T follicular helper cell (primary cell): ENCODE measurements at regions not wholly inside any gene's neighbourhood (a gene's known extent, or its start where the extent isn't known, plus 50 kb on each side); places are given as distances from the start of the nearest gene placed in this dataset.
A peak's percentile ranks its signal among the peaks of the same experiment; 100 is the strongest.

Experiments used
- DNase-seq: peaks from one replicate; pipeline ENCODE4 v3.0.0-alpha.2; 2020; ENCODE audit warnings: low read depth

DNA sequence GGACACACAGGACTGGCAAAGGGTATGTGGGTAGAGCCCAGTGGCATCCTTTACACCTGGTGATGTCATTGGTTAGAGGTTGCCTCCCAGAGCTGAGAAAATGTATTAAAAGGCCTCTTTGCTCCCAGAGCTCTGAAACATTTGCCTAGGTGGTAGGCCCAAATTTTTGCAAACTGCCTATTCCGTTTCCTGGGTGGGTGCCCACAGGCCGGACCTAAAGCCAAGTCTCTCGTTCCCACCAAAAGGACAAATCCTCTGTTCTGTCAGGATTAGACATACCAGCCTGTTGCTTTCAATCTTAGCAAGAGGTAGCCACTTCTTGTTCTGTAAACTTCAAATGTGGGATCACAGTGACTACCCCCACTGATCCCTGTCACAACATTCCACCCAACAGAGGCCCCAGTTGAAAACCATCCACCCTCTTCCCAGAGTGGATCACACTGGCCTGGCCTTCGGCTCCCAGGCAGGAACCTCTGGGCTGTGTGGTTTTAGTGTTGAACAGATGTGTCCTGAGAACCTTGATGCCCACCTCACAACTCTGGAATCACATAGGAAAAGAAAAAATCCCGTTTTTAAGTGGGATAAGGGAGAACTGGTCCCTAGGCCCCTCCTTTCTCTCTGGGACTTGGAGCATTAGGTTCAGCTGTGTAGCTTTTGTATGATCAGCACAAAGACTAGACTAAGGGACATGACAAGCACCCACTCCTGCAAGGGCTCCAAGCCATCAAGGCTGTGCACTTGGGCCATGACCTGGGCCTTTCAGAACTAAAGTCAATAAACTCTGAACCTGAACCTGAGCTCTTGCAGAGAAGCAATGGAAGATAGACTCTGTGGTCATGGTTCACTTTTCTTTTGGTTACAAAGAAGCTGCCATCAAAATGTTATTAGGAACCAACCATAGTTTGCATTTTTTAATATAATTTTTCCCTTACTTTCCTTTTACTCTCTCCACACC is 211.3 kb downstream of the CYP26B1 start:
- no peak for DNase-seq

DNA sequence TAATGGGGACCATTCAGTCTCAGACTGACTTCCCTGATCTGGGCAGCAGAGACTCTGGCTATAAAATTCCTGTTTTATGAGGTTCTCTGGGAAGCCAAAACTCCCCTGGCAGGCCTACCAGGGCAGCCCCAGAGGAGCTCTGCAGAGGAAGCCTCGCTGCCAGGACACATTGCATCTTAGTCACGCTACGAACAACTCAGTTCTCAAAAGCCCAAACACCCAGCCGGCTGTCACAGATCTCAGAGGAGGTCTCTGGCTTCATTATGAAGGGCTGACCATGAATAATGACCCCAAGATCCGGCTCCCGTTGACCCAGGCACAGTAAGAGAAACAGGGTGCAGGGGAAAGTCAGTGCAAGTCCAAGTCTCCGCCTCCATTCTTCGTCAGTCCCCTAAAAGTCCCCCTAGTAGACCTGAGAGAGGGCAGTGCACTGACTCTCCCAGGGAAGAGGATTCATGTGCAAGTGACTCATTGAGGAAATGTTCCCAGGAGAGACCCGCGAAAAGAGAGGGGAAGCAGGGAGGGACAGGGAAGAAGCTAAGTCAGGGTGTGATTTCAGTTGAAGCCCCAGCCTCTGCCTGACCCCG is 212.3 kb downstream of the CYP26B1 start:
- DNase-seq, result no peak

DNA sequence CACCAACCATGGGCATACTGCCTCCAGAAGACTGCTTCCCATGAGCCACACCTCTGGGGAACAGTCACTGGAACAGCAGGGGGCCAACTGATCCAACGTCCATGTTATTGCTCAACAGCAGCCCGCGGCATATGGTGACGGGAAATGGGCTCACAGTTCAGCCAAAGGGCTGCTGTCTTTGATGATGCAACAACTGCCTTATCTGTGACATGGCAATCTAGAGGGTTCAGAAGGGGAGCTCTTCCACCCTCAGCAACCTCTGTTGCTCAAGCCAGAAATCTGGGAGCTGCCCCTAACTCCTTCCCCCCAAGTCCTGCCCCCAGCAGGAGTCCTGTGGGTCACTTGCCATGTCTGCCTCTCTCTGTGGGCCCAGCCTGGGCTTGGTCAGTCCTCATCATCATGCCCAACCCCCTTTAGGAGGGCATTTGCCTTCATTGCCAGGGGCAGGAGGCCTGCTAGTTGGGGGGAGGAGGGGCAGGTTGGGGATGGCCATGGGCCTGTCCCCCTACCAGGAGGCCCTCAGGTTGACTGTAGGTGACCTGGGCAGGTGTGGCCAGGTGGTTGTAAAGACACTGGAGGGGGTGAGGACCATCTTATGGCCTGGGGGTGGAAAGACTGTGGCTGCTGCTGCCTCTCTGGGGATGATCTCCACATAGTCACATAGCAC is 212.9 kb downstream of the CYP26B1 start:
- no peak for DNase-seq

DNA sequence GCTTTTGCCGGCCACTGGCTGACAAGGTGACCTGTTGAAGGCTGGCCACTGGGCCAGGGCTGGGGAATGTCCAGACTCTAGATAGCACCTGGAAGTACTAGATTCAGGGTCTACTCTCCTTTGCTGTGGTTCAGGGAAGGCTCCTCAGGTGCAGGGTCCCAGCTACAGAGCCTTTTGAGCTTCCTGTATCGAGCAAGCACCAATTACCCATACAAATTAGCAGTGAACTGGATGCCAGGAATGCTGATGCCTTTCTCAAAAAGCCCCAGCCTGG is 213.4 kb downstream of the CYP26B1 start:
- no peak for DNase-seq

DNA sequence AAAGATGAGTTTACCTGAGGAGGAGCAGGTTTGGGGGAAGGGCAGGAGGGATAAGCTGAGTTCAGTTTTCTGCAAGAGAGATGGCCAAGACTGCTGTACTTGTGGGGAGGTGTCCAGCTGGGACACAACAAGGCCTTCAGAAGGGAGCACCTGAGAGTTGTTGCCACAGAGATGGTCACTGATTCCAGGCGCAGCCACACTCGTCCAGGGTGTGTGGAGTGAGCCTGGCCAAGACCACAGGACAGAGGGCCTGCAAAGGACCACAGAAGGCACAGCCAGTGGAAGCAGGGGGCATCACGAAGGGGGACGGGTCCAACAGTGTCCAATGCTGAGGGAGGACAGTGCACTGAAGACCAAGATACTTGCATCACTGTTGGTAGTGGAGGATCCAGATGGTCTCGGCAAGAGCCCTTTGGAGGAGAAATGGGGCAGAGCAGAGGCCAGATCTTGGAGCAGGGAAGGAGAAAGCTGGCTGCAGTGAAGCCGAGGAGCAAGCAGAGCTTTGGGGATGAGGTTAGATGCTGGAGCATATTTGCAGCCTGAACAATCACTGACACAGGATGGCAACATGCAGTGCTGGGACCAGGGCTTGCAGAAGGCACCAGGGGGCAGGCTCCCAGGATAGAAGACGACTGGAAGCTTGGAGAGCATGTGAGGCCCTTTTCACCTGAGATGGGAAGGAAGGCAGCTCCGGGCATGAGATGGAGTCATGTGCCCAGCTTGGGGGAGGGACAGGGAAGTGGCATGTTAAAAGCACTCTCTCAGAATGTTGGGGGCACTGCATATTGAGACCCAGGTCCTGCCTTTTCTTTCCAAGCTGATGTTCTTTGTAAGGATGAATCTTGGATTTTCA is 214.0 kb downstream of the CYP26B1 start:
- DNase-seq, result no peak

DNA sequence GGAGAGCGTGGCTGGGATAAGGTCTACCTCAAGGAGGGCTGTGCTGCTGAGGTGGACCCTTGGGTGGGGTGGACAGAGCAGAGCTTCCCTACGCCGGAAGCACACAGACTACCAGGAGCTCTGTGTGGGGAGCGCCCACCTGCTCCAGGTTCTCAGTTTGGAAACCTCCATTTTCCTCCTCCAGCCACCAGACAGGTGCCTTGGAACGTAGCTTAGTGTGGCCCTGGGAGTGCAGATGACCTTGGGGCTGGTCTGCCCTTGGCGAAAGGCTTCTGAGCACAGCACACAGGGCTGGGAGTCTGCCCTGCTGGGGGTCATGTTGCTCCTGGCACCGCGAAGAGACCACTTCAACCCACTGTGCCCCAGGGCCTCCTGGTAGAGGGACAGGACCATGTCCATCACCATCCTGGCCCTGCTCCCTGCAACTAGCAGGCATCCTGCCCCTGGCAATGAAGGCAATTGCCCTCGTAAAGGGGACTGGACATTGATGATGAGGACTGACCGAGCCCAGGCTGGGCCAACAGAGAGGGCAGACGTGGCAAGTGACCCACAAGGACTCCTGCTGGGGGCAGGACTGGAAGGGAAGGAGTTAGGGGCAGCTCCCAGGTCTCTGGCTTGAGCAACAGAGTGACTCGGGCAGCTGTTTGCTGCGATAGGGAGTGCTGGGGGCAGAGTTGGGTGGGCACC is 214.7 kb downstream of the CYP26B1 start:
- no peak for DNase-seq

DNA sequence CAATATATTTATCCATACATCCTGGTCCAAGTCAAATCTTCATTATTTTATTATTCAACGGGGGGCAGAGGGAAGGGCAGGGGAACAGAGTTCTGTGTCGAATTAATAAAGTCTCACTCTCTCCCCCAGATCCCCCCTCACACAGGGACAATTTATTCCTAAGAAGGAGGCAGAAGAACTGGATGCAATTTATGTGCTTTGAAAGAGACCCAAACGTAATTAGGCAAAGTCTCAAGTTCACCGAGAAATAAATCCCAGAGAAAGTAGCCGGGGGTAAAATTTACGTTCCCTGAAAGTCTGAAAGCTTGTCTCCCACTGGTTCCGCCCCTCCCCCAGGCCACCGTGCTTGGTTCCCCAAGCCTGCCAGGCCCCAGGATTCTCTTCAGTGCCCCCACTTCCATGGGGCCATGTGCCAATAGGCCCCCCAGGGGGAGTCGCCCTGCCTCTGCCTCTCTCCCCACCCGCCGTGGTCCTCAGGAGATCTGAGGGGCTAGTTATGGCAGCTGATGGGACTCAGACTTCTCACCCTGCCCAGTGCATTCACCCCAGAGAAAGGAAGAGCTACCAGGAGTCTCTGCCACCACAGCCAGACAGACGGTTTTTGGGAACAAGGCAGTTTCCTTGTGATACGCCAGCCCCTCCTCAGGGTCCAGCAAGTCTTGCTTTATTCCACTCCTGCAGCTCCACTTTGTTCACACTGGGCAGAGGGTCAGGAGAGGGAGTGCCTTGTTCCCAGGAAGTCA is 215.5 kb downstream of the CYP26B1 start:
- DNase-seq, result no peak

DNA sequence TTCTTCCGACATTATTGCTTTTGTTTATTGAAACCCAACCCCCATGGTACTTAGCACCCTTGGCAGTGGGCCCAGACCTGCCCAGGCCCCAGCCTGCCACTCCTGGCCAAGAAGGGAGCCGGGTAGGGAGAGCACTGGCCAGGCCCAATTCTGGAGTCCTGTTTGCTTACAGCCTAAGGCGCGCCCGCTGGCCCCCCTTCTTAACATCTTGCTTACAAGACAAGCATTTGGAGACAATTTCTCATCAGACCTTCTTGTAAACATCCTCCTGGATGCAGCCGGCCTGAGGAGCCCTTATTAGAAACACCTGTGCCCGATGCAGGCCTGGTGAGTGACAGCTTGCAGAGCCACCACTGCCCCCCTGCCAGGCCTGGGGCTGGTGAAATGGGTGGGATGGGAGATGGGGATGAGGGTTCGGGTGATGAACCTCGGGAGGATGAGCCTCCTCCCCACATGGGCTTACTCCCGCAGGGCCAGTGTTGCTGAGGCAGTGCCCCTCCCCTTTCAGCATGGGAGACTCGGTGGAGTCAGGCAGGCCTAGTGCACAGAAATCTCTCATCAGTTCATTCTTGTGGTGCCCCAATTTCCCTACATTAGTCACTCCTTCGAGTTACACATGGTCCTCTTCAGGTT is 217.5 kb downstream of the CYP26B1 start:
- no peak for DNase-seq

DNA sequence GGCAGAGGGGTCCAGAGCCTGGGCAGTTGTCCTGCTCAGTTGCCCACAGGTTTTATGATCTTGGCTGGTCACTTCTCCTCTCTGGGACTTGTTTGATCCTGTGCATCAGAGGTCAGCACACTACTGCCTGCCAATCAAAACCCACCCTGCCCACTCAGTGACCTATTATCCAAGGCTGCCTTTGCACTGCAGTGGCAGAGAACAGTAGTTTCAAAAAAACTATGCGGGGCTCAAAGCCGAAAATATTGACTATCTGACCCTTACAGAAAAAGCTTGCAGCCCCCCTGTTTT is 218.2 kb downstream of the CYP26B1 start:
- no peak for DNase-seq

DNA sequence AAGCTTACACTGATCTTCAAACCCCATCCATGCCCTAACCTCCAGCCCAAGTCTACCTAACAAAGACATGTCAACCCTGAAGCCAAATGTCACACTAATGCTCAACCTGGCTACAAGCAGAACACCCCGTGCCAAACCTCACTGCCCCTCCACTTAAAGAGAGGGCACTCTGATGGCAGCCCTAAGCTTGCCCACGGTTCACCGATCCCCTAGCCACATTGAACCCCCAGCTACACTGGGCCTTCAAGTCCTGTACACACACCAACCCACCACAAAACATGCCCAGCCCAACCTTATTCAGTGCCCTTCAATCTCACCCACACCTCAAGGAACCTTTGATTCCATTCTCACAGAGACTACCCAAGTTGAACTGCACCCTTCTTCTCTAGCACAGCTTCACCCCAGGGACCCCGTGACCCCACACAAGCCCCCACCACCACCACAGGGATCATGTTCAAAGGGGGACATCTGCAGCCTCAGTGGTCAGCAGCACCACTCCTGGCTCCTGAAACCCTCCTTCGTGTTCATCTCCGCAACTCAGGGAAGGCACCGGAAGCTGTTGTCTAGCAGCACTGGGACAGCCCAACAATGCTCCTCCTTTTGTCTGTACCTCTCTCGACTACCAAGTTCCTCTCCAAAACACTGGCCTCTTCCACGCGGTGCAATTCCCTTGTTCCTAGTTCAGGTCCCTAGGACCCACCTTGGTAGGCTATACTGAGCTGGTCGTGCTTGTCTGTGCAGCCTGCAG is 218.8 kb downstream of the CYP26B1 start:
- DNase-seq, result no peak

DNA sequence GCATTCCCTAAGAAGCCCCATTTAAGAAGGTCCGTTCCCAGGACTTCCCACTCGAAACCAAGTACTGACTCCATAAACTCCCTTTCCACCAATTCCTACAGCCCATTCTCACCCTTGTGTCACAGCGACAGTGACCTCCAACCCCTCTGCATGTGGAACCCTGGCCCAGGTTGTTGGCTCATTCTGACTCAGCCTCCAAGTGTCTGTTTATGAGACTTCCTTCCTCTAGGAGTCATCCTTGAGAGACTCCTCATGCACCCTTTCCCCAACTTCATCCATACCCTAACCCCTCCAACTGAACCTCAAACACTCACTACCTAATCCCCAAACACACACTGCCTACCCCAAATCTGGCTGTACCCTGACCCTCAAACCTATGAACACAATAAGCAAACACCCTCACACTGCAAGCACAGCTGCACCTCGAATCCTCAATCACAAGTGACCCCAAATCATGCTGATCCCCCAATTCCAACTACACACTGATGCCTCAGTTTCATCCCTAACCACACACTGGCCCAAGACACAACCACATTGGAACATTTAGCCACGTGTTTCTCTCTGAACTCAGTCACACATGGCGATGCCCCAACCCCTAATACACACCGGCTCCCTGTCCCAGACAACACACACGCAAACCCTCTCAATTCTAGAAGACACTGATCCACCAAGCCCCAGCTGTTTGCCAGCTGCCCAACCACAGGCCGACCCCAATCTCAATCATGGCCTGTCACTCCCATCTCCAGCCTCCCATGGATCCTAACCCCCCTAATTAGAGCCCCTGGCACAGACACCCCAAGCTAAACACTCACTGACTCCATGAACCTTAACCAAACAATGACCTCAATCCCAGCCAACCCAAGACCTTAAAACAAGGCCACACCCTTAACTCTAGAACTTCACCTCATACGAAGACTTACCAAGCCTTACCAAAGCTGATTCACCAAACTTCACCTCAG is 219.6 kb downstream of the CYP26B1 start:
- no peak for DNase-seq

DNA sequence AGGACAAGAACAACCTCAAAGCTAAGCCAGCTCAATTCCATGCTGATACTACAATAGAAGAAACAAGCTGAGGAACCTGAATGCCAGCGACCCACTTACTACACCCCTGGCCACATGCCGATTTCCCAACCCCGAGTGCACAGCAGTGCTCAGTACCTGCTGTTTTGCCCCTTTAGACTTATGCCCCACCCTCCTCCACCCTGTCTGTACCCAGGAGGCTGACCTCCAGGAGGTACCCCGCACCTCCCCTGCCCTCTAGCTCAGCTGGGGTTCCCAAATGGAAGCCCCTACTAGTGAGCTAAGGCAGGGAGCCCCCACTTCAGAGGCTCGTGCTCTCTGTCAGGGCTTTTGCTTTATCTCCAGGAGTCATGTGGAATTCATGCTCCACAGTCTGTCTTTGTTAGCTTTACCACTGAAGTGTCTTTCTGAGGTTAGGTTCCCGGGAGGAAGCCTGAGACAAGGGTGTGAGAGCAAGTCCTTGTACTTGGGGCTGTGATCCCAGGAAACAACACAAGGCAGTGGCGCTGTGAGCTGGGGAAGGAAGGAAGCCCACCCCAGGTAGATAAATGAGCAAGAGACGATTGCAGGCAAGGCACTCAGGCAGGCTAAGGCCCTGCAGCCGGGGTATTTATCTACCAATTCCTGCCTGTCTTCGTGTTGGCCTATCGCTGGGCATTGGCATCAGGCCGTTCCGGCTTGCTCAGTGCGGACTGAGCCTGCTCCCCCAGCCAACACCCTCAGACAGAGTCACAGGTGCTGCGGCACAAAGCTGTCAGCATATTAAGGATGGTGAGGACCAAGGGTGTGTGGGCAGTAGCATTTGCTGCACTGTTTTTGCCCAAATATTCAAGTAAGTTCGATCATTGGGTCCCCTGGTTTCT is 220.5 kb downstream of the CYP26B1 start:
- no peak for DNase-seq

DNA sequence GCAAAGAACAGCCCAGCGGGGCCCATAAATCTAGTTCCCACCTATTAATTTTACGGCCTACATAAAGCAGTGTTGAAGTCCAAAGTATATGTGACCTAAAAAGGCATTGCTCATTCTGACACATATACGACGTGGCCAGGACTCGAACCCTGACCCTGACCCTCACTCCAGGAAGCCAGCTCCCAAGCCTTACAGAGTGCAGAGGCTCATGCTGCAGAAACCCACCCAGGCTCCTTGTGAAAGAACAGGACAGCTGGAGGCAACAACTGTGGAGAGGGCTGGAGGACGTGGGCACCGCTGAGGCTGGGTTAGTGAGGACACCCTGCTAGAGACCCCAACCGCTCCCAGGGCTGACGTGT is 221.6 kb downstream of the CYP26B1 start:
- no peak for DNase-seq

DNA sequence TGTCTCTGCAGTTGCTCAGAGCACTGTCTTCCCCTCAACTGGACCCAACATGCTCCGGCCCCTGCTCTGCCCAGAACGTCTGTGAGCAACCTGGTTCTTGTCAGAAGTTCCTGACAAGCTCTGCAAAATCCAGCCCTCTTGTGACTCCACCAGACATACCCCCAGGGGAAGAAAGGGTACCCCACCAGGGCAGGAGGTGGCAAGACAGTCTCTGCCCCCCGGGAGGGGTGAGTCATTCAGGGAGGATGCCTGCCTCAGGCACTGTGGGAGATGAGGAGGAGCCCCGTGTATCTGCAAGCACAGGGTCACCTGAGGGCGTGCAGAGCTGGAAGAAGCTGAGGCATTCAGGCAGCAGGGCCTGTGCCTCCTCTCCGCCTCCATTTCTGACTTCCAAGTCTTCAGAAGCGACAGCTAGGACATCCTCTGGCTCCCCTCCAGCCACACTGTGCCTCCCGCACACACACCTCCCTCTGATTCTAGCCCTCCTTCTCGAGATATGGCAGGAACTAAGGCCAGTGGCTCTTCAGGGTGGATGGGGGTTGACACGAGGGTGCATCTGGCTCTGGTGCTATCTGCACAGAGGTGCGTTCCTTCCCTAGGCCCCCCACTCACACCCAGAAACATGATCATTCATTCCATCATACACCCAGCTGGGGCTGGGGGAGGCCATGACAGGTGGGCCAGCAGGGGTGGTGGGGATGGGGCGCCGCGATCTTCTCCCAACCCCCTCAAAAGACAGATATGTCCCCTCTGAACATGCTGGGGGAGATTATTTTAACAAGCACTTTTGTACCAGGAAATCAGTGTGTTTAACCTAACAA is 222.2 kb downstream of the CYP26B1 start:
- no peak for DNase-seq

DNA sequence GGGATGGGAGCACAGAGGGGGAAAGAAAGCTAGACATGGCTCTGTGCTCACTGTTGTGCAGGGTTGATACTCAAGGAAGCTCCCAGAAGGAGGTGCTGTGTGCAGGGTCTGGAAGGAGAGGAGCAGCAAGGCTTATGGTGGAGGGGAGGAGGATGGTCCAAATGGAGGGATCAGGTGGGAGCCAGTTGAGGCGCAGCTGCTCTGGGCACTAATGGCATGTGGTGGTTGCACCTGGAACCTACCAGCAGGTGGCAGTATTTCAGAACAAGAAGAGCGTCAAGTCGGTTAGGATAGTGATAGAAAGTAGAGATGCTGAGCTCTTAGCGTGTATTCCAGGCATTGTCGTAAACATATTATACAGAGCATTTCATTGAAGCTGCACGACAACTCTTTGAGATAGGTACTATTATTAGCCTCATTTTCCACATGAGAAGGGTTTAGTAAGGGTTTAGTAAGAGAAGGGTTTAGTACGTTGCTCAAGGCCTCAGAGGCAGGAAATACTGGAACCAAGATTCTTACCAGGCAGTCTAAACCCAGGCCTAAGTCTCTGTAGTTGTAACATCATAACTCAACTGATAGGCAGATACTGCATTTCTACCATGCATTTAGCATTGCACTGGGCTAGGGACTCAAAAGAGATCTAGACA is 223.7 kb downstream of the CYP26B1 start:
- peak; percentile 30 for DNase-seq

DNA sequence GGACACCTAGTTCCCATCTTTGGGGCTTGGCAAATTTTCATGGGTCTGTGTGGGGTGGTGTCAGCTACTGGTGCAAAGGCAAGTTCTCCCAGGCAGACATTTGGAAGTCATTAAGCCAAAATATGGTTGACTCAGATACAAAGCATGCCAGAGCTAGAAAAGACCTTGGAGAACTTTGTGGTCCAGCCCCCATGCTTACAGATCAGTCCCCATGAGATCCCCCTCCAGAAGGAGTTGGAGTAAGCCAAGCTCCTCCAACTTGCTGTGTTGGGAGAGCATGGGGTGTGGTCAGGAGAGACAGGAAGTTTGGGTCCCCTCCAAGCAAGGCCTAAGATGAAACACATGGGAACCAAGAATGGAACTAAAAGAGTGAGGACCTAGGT is 224.5 kb downstream of the CYP26B1 start:
- no peak for DNase-seq
